DMS114 treated with DMSO at 0.1 percent for 48 hours (cell line): ENCODE measurements at regions not wholly inside any gene's neighbourhood (a gene's known extent, or its start where the extent isn't known, plus 50 kb on each side); places are given as distances from the start of the nearest gene placed in this dataset.
"Not testable (repeated sequence)": the region's sequence is repeated elsewhere in the genome, so short reads cannot be mapped to it uniquely, and the experiment has no call there.

Source experiments
- DNase-seq: peaks from one replicate; lab custom pipeline; 2025; ENCODE audit not compliant: unreplicated experiment; lab: John Stamatoyannopoulos, UW

DNA sequence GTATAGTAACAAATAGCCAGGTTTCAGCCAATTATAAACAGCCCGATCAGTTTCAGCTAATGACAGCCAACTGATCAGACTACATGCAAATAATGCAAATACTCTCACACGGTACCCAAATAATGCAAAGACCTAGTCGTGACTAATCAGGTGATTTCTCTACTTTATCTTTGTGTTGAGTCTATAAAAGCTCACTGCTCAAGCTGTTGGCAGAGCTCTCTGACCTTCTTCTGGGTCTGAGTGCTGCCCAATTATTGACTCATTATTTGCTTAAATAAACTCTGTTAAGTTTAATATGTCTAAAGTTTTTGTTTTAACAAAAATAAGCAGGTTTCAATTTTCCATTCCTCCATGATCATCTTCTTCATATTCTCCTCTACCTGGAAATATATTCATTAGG lies 1971.7 kb downstream of the SUCLG1 start:
- DNase-seq = no peak

DNA sequence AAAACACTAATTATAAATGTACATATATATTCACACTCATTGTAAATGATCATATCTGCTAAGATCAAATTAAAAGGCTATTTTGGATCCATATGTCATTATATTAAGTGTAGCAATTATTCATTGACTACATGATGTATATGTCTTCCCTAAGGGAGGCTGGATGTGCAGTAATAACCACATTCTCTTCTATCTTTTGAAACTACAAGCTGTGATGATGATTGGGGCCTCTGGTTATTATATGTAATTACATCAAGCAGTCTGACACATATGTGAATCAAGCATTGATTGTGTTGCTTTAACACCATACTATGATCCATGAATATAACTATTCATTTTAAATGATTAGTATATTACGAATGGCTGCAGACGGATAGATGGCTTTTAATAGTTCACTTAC lies 1973.4 kb downstream of the SUCLG1 start:
- DNase-seq = no peak

DNA sequence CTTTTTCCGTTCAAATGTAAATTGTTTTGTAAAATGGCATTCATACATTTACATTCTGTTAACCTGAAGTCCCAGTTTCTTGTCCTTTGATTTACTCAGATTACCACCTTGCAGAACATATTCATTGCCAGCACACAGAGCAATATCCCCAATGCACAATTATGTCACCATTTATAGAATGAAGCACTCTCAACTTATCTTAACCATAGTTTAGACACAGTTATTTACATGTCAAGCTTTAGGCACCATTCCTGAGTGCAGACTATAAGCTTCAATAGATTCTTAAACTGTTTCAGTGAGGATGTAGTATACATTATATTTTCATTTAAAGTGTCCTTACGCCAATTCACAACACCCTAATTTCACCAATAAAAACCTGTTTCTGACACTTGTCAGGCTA lies 1977.9 kb downstream of the SUCLG1 start:
- no peak for DNase-seq

DNA sequence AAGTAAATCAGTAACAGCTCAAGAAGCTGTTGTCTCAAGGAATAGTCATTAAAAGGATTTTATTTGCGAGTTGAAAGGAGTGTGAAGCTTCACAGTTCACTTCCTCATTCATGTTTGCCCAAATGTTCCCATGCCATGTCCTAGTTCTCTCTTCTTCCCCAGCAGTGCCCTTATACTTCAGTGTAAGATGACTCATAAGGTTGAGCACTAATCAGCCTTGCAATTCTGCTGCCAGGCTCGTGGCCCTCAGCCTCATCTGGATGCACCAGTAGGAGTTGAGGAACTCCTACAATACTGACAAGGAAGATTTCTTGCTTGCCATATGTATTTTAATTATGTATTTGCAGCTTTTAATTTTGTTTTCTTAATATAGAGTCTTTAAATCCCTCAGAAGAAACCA lies 1980.4 kb downstream of the SUCLG1 start:
- DNase-seq = no peak

DNA sequence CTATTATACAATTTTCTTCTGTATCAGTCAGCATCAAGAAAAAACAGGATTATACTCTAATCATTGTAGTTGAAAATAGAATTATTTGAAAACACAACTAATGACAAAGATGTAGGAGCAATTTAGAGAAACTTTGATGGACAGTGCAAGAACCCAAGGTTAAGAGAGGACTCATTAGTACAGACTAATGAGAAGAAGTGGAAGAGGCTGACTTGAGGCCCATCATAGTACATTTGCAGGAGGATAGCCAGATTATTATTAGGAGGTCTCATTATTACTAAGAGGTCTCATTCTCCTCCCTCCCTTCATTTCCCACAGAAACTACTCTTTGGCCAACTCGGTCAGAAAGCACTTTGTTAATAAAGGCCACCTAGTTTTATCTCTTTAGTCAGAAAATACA lies 1983.0 kb downstream of the SUCLG1 start:
- no peak for DNase-seq

DNA sequence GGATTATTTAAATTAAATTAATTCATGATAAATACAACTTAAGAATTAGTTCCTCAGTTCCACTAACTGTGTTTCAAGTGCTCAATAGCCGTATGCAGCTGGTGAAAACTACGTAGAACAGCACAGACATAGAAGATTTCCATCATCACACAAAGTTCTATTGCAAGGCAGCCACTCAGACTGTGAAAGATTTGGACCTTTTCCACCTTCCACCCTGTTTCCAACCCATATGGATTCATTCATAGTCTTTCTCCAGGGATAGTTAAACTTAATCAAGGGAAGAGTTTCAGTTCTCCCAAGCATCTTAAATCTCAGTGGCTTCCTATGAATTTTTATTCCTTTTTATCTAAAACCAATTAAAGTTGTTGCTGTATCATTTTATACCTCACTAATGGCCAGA lies 2030.8 kb downstream of the SUCLG1 start:
- no peak for DNase-seq

DNA sequence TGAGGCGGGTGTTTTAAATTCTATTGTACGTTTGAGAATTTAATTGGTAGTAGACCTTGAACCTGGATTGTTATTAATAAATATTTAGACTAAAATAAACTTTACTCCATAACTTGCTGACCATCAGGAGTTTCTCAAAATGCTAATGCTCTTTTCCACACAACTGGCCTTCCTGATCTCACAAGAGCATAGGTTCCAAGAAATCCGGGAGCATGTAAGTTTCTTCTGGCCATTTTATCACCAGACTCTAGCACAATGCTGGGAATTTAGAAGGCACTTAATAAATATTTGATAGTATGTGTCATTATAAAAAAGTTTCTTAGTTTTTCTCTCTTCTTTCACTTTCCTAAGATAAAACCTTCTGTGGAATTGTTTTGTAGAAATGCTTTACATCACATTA lies 2047.1 kb downstream of the SUCLG1 start:
- DNase-seq = no peak

DNA sequence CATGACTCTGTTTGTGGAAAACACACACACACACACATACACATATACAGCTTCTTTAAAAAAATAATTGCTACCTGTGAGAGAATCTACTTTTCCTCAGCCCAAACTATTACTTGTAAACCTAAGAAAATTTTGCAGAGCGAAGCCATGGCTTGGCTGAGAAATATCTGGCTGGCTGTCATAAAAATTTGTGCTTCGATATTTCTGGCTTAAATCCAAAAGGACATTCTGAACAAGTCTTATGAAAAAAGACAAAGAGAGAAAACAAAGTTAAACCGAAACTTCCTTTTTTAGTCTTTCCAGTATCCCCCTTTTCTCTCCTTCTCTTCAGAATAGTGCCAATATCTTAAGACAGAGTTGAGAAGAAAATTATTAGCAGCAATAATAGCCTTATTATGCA lies 2048.0 kb downstream of the SUCLG1 start:
- DNase-seq = no peak

DNA sequence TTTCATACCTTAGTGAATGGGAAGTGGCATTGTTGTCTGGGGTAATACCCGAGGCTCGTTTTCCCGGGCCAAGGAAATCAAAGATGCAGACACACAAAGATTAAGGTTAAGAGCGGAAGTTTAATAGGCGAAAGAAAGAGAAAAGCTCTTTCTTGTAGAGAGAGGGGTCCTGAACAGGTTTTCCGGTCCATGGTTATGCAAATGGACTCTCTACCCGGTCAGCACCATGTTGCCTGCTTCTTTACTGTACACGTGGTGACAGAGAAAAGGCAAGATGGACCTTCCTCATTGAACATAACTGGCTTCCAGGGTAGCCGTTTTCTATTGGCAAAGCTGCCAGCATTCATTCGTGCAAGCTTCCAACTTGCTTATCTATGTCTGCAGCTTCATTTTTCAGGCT lies 2063.5 kb downstream of the SUCLG1 start:
- no peak for DNase-seq

DNA sequence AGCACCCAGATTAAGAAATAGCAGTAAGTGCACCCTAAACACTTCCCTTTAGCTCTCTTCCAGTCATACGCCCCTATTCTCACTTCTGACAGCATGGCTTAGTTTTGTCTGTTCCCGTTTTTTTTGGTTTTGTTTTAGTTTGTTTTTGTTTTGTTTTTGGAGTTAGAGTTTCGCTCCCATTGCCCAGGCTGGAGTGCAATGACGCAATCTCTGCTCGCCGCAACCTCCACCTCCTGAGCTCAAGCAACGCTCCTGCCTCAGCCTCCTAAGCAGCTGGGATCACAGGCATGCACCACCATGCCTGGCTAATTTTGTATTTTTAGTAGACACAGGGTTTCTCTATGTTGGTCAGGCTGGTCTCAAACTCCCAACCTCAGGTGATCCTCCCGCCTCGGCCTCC lies 2067.7 kb downstream of the SUCLG1 start:
- no peak for DNase-seq

DNA sequence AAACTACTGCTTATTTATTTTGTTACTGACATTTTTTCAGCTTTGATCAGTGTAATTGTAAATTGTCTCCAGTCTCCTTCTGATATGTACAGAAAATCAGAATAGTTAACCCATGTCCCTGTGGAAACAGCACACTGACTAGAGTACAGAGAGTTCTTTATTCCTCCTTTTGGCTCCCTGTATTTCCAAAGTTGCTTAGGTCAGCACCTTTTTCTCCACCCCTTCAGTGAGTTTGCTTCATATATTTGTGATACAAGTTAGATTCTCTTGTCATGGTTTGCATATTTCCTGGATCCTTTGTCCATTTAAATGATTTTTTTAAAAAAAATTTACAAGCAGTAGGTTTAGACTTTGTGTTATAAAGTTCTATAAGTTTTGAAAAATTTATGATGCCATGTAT lies 2051.1 kb upstream of the LRRTM1 start:
- DNase-seq = no peak

DNA sequence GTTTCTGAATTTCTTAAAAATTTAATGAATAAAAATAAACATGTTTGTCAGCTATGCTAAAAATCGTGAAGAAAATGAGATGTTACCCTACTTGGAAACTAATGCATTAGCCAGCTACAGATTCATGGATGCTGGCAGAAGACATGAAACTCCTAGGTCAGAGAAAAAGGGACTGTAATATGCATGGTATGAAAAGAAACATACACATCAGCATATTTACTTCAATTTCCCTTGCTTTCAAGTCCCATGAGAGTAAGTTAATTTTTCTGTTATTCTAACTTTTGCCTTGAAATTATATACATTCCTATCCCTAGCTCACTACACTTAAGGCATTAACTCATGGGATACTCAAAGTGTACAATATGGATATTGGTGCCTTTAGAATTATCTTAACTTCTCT lies 2041.4 kb upstream of the LRRTM1 start:
- DNase-seq = no peak

DNA sequence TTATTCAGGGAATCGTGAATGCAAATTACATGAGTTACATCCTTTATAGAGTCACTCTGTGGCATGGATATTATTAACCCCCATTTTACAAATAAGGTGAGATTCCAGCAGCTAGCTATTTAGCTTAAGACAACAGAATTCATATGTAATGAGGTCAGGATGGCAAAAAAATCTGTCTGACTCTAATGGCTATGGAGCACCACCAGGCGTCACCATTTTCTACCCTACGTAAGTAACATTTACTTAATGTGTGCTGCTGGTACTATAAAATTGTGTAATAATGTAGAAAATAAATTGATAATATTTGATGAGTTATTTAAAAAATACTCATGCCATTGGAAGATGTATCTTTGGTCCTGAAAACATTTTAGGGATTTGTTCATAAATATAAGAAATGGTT lies 2040.1 kb upstream of the LRRTM1 start:
- peak; percentile 4 for DNase-seq

DNA sequence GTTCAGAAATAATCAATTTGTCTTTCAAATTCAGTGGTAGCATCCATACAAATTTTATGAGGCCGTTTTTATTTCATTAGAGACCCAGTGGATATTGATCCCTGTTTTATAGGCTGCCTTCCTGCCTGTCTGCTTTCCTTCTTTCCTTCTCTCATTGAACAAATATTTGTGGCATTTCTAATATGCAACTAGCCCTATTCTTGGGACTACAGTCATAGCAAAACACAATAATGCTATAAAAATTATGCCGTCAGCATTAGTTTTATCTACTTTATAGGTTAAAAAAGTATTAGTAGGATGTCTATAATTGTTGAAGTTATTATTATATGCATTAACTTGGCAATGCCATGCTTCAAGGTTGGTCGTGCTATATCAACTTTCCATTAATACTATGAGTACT lies 2037.8 kb upstream of the LRRTM1 start:
- no peak for DNase-seq

DNA sequence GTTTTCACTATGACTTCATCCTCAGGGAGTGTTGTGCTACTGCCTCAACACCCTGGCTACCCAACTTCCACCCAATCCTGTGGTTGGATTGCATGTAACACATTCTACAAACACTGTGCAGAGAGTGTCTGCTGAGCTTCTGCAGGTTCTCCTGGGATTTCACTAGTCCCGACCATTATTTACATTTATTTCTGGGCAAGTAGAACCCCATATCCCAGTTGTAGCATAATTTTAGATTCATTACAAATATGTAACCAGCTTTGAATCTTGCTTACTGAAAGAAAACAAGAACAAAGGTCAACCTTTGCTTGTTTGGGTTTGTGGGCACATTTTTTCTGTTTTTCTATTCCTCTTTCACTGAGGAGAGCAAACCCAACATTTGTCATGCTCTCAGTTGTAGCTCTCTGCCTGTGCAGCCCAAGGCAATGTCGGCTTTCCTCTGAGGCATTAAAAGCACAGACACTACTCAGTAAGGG lies 2036.1 kb upstream of the LRRTM1 start:
- no peak for DNase-seq

DNA sequence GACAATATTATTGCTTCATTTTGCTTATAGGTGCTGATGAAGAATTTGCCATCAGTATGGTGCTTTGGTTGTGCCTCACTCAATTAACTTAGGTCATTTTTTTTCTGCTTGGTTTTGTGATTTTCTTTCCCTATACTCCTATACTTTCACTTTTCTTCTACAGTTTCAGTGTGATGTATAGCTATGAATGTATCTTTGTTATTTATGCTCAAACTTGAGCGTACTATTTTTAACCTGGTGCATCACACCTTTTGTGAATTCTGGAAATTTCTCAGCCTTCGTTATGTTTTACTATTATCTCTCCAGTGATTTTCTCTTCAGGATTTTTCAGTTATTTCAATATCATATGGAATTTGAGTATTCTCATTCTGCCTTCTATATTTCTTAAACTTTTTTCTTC lies 2035.3 kb upstream of the LRRTM1 start:
- no peak for DNase-seq

DNA sequence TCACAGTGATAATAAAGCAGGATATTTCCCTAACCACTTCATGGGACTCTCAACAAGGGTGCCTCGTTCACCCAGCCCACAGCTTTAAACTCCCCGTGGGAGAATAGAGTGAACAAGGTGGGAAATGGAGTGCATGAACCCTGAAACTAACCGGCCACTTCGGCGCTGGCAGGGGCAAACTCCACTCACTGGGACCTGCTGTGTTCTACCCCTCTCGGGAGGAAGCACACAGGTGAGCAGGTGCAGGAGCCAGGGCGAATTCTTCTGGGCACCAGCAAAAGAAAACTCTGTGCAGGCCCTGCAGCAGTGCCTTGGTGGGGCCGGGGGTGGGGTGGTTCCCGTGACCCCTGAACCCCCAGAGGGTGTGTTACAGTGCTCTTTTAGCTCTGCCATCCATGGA lies 2029.1 kb upstream of the LRRTM1 start:
- no peak for DNase-seq

DNA sequence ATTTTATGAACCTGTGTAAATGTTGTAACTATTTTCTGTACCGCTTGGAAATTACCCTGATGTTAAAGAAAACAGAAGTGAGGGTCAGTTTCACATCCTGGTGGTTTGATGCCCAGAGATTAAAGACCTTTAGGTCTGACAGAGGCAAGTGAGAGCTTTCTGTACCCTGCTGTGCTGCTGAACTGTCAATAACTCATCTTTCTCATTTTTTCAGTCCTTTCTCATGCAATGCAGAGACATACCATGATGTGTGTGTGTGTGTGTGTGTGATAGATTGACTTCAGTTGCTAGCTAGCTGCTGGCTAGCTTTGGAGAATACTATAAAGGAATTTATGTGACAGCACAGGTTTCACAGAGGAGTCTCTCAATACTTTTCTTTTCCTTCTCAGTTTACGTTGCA lies 2025.6 kb upstream of the LRRTM1 start:
- no peak for DNase-seq

DNA sequence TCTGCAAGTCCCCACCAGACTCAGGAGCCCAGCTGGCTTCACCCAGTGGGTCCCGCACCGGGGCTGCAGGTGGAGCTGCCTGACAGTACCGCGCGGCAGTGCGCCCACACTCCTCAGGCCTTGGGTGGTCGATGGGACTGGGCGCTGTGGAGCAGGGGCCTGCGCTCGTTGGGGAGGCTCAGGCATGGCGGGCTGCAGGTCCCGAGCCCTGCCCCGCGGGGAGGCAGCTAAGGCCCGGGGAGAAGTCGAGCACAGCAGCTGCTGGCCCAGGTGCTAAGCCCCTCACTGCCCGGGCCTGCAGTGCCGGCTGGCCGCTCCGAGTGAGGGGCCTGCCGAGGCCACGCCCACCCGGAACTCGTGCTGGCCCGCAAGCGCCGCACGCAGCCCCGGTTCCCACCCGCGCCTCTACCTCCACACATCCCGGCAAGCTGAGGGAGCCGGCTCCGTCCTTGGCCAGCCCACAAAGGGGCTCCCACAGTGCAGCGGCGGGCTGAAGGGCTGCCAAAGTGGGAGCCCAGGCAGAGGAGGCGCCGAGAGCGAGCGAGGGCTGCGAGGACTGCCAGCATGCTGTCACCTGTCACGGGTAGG lies 2021.7 kb upstream of the LRRTM1 start:
- not testable (repeated sequence) for DNase-seq

DNA sequence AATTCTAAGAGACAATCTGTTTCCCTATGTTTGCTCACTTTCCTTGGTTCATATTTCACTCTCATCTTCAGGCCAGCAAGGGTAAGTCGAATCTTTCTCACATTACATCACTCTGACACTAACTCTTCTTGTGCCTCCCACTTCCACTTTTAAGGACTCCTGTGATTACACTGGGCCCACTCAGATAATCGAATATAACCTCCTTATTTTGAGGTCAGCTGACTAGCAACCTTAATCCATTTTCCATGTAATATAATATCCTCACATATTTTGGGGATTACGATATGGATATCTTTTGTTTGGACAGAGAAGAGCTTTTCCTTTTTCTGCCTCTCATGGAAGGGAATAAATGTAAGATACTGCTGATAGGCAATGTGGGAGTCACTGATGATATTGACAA lies 2015.7 kb upstream of the LRRTM1 start:
- DNase-seq = no peak

DNA sequence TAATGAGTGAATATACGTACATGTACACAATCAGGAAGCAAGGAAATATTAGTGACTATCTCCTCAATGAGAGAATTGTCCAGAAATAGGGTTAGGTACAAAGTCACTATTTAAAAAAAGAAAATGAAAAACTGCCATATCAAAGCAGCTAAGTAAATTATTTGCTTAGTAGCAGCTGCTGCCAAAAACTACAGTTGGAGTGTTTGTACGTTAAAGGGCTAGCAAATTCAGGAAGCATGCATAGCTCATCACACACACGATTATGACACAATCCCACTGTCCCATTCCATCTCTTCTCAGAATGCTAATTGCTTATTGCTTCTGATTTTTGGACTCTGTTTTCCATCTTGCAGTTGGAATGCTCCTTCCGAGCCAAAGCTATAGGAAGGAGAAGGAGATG lies 2012.5 kb upstream of the LRRTM1 start:
- no peak for DNase-seq

DNA sequence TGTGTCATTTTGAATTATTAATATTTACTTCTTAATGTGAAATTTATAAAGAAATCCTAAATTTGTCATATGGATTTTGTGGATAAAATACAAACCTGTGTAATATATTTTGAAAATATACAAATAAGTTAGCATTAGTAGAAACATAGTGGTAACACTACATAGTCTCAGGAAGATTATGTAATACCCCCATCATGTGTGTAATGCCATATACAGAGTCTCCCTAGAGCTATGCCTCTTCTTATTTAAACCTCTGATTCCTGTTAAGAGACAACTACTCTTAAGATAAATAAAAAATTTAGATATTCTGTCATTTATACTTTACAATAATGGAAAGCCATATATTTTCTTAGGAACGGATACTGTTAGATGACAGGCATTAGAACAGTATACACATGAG lies 2012.0 kb upstream of the LRRTM1 start:
- DNase-seq = no peak

DNA sequence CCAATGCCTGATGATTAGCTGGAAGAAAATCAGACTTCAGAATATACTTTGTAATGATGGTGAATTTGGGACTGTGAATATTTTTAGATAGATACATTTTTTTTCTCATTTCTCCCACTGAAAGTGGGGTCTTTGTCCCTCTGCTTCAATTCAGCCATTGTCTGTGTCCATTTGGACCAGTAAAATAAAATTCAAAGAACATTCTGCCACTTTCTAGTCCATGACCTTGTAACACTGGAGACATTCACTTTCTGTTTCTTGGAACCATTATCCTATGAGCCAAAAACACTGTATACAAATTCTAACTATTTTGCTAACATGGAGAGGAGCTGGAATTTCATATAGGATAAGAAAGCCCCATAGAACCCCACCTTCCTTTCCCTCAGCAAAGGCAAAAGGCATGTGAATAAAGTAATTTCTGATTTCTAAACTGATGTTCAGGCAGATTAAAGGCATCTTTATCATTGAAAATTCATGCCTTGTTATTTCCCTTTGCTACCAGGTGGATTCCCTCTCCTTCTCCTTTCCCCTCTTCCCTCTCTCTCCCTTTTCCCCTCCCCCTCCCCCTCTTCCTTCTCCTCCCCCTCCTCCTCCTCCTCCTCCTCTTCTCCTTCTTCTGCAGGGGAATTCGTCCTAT lies 2010.4 kb upstream of the LRRTM1 start:
- no peak for DNase-seq
